ENCODE measurements at regions not wholly inside any gene's neighbourhood (a gene's known extent, or its start where the extent isn't known, plus 50 kb on each side); places are given as distances from the start of the nearest gene placed in this dataset.

DNA sequence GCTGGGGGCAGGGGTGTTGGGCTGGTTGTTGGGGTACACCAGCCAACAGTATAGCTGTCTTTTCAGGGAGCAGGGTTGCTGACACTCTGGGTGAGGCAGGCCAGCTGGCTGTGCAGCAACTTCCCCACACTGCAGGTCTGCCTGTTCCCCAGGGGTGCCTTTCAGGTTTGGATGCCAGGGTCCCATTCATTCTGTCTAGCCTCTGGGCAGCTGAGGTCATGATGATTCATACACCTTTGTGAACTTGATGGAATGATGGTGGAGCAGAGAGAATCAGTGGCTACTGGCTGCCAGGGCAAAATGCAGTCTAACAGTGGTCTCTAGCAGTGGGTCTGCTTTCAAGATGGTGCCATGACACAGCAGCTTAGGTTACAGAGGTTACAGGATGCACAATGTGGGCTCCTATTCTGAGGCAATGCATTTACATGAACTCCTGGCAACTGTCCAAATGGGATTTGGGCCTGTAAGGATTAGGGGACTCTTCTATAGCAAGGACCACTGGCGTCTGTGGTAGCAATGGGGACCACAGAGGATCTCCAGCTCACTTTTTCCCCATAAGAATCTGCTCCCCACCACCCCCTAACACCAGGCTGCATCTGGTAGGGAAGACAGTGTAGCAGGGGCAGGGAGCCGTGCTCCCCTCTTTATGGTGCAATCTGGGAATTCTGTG lies 103.7 kb downstream of the FEM1C start:
- TF ChIP-seq, protein P1, sequence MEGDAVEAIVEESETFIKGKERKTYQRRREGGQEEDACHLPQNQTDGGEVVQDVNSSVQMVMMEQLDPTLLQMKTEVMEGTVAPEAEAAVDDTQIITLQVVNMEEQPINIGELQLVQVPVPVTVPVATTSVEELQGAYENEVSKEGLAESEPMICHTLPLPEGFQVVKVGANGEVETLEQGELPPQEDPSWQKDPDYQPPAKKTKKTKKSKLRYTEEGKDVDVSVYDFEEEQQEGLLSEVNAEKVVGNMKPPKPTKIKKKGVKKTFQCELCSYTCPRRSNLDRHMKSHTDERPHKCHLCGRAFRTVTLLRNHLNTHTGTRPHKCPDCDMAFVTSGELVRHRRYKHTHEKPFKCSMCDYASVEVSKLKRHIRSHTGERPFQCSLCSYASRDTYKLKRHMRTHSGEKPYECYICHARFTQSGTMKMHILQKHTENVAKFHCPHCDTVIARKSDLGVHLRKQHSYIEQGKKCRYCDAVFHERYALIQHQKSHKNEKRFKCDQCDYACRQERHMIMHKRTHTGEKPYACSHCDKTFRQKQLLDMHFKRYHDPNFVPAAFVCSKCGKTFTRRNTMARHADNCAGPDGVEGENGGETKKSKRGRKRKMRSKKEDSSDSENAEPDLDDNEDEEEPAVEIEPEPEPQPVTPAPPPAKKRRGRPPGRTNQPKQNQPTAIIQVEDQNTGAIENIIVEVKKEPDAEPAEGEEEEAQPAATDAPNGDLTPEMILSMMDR (IDR thresholded peaks at IDR 0.05): no peak
- no peak for TF ChIP-seq POLR2A (IDR thresholded peaks at IDR 0.05; ENCODE audit: low read depth)
